NCI-H2171 (cell line): ENCODE measurements at regions not wholly inside any gene's neighbourhood (a gene's known extent, or its start where the extent isn't known, plus 50 kb on each side); places are given as distances from the start of the nearest gene placed in this dataset.

Experiments used
- DNase-seq: peaks from one replicate; lab custom pipeline; 2025; lab: John Stamatoyannopoulos, UW

GRCh38 chr5:7016999-7017747, 303.9 kb downstream of the TENT4A start:
- no peak for DNase-seq

DNA sequence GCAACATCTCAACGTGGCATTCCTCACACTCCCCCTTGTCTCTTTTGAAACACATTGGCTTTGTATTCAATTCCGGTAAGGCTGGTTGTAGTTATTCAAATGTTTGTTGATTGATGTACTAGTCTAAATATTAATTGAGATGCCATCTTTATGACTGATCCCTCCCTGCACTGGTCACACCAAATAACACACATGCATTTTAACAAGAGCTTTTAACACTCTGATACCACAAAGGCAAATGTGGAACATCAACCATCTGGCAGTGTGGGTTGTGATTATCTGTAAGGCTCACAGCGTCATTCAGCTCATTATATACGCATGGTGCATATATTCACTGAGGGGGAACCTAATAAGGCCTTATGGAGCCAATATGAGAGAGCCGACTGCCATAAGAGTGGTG, 305.0 kb downstream of the TENT4A start:
- no peak for DNase-seq

- no peak for DNase-seq
These were observed 305.4 kb downstream of the TENT4A start for GRCh38 chr5:7018601-7019000.

DNA sequence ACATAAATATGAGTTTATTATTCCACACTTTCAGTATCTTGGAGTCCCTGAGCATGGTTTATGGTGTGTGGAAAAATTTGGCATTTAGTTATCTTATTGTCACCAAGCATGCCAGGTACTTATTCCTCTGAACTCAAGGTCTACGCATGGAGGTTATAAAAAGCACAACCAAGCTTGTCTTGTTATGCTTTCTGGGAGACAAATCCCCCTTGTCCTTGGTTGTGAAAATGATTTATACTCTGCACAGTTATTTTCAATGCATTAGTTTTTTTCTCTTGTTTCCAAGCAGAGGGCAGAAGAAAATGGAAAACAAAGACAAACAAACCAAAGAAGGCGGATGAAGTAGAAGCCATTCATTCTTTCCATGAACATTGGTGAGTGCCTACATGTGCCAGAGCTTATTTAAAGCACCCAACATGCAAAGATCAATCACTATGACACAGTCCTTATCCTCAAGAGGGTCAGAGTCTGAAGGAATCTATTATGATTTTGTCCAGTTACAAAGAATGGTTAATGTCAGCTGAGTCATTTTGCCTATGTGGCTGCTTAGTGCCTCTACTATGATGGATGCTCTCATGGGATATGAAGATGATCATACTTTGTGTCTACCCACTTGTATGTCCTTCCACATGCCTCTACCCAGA, 323.1 kb downstream of the TENT4A start:
- DNase-seq: no peak

DNA sequence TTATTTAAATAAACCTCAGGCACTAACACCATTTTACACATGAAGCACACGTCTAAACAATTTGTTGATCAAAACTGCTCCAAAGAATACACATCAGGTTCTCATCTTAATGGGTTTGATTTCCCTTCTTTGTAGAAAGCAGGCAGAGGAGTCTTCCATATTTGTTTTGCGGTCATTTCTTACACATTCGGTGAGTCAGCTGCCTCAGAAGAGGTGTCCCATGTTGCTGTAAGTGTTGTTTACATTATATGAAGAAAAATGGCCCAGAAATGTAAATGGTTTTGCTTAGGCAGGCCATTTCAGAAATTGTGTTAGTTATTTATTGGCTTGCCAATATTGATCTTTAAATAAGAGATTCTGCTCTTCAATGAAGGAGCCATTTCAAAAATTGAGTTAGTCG, 325.8 kb downstream of the TENT4A start:
- DNase-seq: no peak

DNA sequence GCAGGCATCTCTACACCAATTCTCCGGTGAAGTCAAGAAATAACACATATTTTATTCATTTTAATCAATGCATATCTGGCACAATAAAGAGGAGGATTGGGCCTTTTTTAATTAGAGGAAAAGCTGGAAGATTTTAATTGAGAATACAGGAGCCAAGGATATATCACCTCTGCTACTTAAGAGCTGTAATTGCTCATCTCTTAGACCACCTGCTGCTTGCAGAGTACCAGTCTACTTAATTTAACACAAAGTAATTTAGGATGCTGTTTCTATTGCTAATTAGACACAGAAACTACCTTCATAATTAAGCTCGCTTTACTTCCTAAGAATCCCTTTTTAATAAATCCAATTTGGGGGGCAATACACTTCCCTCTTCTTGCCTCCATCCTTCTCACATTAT, 326.9 kb downstream of the TENT4A start:
- DNase-seq: no peak

DNA sequence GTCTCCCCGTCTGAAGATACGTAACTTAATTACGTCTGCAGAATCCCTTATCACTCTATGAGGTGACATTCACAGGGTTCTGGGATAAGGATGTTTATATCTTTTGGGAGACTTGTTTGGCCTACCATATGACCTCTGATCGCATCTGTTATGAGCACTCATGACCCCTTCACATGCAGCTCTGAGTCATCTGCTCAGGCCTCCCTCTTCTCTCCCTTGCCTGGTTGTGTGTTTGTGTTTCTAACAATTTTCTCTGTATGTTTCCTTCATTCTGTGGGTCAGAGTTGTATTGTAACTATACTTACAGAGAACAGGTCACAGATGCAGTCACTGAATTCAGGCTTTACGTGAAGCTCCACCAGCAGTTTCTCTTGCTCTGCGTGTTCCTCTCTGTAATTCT, 330.6 kb downstream of the TENT4A start:
- no peak for DNase-seq

DNA sequence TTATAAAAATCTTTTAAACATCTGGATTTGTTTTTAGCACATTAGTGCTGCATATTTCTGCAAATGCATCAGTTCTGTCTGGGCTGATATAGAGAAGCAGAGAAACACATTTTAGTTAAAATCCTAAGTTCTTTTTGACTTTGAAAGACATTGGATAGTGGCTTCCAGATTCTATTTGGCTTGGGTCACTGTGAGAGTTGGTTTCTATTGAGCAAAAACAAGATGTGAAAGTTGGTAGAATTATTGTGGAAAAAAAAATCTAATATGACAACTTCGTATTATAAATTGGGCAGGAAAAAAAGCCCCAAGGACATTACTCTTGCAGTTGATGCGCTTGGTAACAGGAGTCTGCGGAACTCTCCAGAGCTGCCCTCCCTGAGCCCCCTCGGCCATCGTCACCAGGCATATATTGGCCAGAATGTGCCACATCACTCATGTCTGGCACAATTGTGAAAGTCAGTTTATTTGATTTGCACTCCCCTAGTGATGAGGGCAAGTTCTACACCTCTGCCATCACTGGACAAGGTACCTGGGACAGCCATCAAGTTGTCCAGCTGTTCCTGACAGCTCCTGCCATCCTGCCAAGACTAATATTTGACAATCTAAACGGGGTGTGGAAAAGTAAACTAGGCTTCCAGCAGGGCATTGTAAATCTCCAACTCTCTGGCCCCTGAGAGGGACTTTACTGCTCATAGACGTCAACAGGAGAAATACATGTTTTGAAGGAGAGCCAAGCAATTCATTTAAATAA, 334.5 kb downstream of the TENT4A start:
- no peak for DNase-seq

GRCh38 chr5:7050986-7051385, 337.8 kb downstream of the TENT4A start:
- DNase-seq: no peak

- no peak for DNase-seq
These were observed 339.9 kb downstream of the TENT4A start for GRCh38 chr5:7053125-7053524.

DNA sequence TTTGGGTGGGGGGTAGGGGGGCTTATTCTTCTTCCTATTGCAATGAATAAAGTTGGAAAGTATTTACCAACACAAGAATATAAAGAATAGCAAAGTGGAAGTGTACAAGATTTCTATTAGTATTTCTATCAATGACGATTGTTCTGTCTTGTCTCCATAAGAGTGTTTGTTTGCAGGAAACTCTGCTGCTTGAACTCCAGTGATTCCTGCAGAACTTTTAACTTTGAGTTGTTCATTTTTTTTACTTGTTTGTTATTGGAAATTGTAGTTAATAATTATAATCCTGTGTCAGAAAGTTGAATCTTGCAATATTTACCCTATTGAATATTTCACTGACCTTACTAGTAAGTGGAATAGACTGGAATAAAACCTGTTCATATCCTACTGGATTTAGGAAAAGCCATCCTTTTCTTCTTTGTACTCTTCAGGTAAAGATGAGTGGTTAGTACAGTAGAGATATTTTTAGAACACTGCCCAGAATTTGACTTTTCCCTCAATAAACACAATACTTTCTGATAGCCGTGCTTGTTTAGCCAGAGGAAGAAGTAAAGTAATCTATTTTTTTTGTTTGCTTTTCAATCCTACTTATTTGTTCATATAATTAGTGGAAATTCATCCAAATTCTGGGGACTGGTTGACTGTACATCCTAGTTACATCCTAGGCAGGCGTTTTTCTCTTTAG, 340.4 kb downstream of the TENT4A start:
- no peak for DNase-seq

DNA sequence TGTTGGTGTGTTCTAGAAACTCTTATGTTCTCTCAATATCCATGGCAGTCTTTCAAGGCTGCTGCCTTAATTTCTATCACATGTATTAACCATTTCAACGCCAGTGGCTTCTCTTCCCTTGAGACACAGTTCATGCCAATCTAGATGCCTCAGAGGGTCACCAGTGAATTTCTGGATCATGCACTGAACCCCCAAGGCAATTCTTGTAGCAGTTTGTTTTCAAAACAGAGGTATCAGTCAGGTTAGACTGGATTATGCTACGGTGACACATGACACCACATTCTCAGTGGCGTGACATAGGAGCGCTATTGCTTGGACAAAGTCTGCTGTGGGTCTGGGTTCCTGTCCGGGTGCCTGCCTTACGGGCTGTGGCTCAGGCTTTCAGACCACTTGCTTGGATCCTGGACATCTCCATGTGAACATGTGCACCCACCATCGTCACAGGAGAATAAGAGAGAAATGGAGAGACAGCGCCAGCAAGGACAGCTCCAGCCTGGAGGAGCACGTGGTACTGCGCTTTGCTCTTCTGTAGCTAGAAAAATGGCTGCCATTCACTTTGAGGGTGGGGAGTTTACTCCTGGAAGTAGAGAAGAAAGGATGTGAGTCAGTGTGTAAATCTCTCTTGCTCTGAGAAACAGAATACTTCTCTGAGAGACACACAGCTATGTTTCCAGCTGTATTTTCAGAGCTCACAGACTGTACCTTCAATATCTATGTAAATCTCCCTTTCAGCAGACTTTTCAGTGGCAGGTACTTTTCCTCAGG, 329.3 kb upstream of the ADCY2 start:
- DNase-seq: no peak

GRCh38 chr5:7068156-7068555, 327.8 kb upstream of the ADCY2 start:
- no peak for DNase-seq

DNA sequence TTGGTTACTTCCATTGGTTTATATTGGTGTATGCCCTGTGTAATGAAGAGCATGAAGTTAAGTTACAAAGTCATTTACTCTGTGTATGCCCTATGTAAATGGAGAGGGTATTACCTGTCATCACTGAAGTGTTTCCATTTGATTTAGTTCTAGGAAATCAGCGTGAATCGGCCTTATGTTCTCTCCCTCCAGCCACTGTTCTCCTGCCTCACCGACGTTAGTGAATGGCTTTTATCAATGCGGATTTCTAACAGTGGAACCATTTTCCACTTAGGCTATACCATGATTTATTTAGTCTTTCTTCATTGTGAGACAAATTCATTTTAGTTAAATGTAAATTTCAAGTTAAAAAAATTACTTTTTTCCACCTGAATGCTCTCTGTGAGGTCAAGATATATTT, 327.0 kb upstream of the ADCY2 start:
- DNase-seq: no peak

GRCh38 chr5:7072188-7072587, 323.8 kb upstream of the ADCY2 start:
- no peak for DNase-seq

GRCh38 chr5:7073666-7074065, 322.3 kb upstream of the ADCY2 start:
- DNase-seq: no peak

- DNase-seq: no peak
These were observed 321.8 kb upstream of the ADCY2 start for GRCh38 chr5:7074176-7074575.

DNA sequence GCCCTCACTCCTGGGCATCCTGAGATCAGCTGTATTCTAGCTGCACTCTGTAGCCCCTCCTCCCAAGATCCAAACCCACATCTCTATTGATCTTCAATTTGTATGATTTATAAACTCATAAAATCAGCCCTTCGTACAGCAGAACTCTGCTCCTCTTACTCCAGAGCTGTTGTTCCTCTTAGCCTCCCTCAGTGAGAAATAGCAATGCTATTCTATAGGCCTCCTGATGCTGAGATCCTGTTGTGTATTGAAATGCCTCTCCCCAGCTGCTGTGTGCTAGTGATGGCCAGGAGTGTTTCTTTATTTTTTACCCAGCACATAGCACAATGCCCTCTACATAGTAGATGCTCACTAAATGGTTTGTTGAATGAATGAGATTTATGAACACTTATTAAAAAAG, 320.5 kb upstream of the ADCY2 start:
- DNase-seq: no peak

DNA sequence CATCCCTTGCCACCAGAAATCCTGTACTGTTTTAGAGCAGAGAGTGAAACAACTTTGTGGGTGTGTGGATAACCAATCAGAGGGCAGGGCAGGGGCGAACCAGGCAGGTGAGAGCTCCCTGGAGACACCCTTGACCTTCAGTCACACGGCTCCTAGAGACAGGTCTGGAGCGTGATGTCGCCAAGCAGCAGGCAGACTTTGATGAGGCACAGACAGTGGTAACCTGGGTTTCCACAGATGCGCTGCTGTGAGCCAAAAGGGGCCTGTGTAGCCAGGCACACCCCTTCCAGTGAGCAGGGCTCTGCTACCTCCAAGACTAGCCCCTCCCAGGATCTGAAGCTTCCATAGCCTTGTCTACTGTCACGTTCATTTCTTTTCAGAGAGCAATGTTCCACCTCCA, 317.8 kb upstream of the ADCY2 start:
- DNase-seq: no peak

GRCh38 chr5:7078901-7079300, 317.0 kb upstream of the ADCY2 start:
- DNase-seq: no peak

- no peak for DNase-seq
These were observed 315.4 kb upstream of the ADCY2 start for GRCh38 chr5:7080501-7080900.

- DNase-seq: no peak
These were observed 308.1 kb upstream of the ADCY2 start for GRCh38 chr5:7087719-7088297.
